SJSA1 (cell line): ENCODE measurements at regions not wholly inside any gene's neighbourhood (a gene's known extent, or its start where the extent isn't known, plus 50 kb on each side); places are given as distances from the start of the nearest gene placed in this dataset.
"Not testable (repeated sequence)": the region's sequence is repeated elsewhere in the genome, so short reads cannot be mapped to it uniquely, and the experiment has no call there.

Experiments
- DNase-seq, 2 experiments: peaks; one replicate each; pipeline ENCODE4 v3.0.0-alpha.2; 2015 to 2020; ENCODE audit warnings: low spot score in 2 of 2, low read depth in 1 of 2
- H3K27ac ChIP-seq: fragments of 250-450 bp; sonication (Bioruptor Pico); 2 replicates; pipeline ENCODE4 v1.5.1; 2020; ENCODE audit warnings: mild to moderate bottlenecking, moderate library complexity
- H3K27me3 ChIP-seq: fragments of 250-450 bp; sonication (Bioruptor Pico); replicated peaks from 2 replicates; pipeline ENCODE4 v1.5.1; 2020; ENCODE audit warnings: mild to moderate bottlenecking, moderate library complexity
- H3K36me3 ChIP-seq: fragments of 250-450 bp; sonication (Bioruptor Pico); 2 replicates; pipeline ENCODE4 v1.5.1; 2020; ENCODE audit warnings: mild to moderate bottlenecking
- H3K4me1 ChIP-seq: fragments of 250-450 bp; sonication (Bioruptor Pico); replicated peaks from 2 replicates; pipeline ENCODE4 v1.6.1; 2021; ENCODE audit warnings: mild to moderate bottlenecking
- H3K4me3 ChIP-seq: fragments of 250-450 bp; sonication (Bioruptor Pico); 2 replicates; pipeline ENCODE4 v1.5.1; 2020; ENCODE audit warnings: mild to moderate bottlenecking
- H3K9me3 ChIP-seq: fragments of 250-450 bp; sonication (Bioruptor Pico); replicated peaks from 2 replicates; pipeline ENCODE4 v1.5.1; 2020; ENCODE audit warnings: mild to moderate bottlenecking

GRCh38 chr16:5188989-5189352 lies 91.4 kb upstream of the EEF2KMT start:
- Histone ChIP-seq H3K27ac (no peak overlapping the region), H3K4me3 (no peak overlapping the region), H3K4me1 (no peaks in the 10 kb centered on the region), H3K9me3 (no peaks in the 10 kb centered on the region), H3K36me3 (no peaks in the 10 kb centered on the region), H3K27me3 (no peaks in the 10 kb centered on the region)
- no peak for DNase-seq

GRCh38 chr16:5188318-5188988 lies 90.9 kb upstream of the EEF2KMT start:
- no peaks in the 10 kb centered on the region for H3K36me3 ChIP-seq

GRCh38 chr16:5187402-5187952 lies 89.9 kb upstream of the EEF2KMT start:
- Histone ChIP-seq H3K4me3 (no peak overlapping the region), H3K27me3 (no peaks in the 10 kb centered on the region), H3K9me3 (no peaks in the 10 kb centered on the region), H3K4me1 (no peaks in the 10 kb centered on the region), H3K27ac (no peak overlapping the region), H3K36me3 (no peaks in the 10 kb centered on the region)
- no peak for DNase-seq

More at GRCh38 chr16:5188318-5188988, 90.9 kb upstream of the EEF2KMT start:
- H3K9me3 ChIP-seq: no peaks in the 10 kb centered on the region
- no peak overlapping the region for H3K4me3 ChIP-seq
- no peaks in the 10 kb centered on the region for H3K27me3 ChIP-seq
- no peaks in the 10 kb centered on the region for H3K4me1 ChIP-seq
- no peak overlapping the region for H3K27ac ChIP-seq
- no peak for DNase-seq

- Histone ChIP-seq H3K27ac (no peak overlapping the region), H3K27me3 (no peaks in the 10 kb centered on the region), H3K36me3 (no peaks in the 10 kb centered on the region), H3K9me3 (no peaks in the 10 kb centered on the region), H3K4me1 (no peaks in the 10 kb centered on the region), H3K4me3 (no peak overlapping the region)
- no peak for DNase-seq
Observed at GRCh38 chr16:5186381-5186903, 88.8 kb upstream of the EEF2KMT start.

GRCh38 chr16:5176505-5176904 lies 78.9 kb upstream of the EEF2KMT start:
- no peaks in the 10 kb centered on the region for H3K27me3 ChIP-seq
- no peaks in the 10 kb centered on the region for H3K9me3 ChIP-seq

GRCh38 chr16:5175266-5175665 lies 77.7 kb upstream of the EEF2KMT start:
- Histone ChIP-seq H3K27me3 (no peaks in the 10 kb centered on the region), H3K9me3 (no peaks in the 10 kb centered on the region), H3K4me3 (no peak overlapping the region), H3K36me3 (no peaks in the 10 kb centered on the region), H3K4me1 (no peaks in the 10 kb centered on the region), H3K27ac (no peak overlapping the region)
- no peak for DNase-seq

More at GRCh38 chr16:5176505-5176904, 78.9 kb upstream of the EEF2KMT start:
- H3K27ac ChIP-seq: no peak overlapping the region
- DNase-seq: no peak
- no peaks in the 10 kb centered on the region for H3K36me3 ChIP-seq
- no peak overlapping the region for H3K4me3 ChIP-seq
- H3K4me1 ChIP-seq: no peaks in the 10 kb centered on the region

- Histone ChIP-seq H3K27ac (no peak overlapping the region), H3K27me3 (no peaks in the 10 kb centered on the region), H3K4me3 (no peak overlapping the region), H3K4me1 (no peaks in the 10 kb centered on the region), H3K36me3 (no peaks in the 10 kb centered on the region), H3K9me3 (no peaks in the 10 kb centered on the region)
- DNase-seq: no peak
Observed at GRCh38 chr16:5166486-5166885, 68.9 kb upstream of the EEF2KMT start.

GRCh38 chr16:5165429-5165828 lies 67.8 kb upstream of the EEF2KMT start:
- DNase-seq, H3K27ac ChIP-seq, H3K4me1 ChIP-seq, H3K4me3 ChIP-seq, H3K27me3 ChIP-seq, H3K9me3 ChIP-seq, H3K36me3 ChIP-seq: not testable (repeated sequence)

- not testable (repeated sequence) for H3K36me3 ChIP-seq, H3K27me3 ChIP-seq, H3K4me3 ChIP-seq, DNase-seq, H3K4me1 ChIP-seq, H3K27ac ChIP-seq, H3K9me3 ChIP-seq
Observed at GRCh38 chr16:5162801-5163200, 65.2 kb upstream of the EEF2KMT start.

GRCh38 chr16:5161888-5162287 lies 64.3 kb upstream of the EEF2KMT start:
- H3K27ac ChIP-seq, H3K27me3 ChIP-seq, H3K4me3 ChIP-seq, H3K4me1 ChIP-seq, DNase-seq, H3K9me3 ChIP-seq, H3K36me3 ChIP-seq: not testable (repeated sequence)

- H3K27me3 ChIP-seq, DNase-seq, H3K9me3 ChIP-seq, H3K4me3 ChIP-seq, H3K4me1 ChIP-seq, H3K27ac ChIP-seq, H3K36me3 ChIP-seq: not testable (repeated sequence)
Observed at GRCh38 chr16:5160010-5160409, 62.4 kb upstream of the EEF2KMT start.

GRCh38 chr16:5159537-5159936 lies 61.9 kb upstream of the EEF2KMT start:
- H3K36me3 ChIP-seq, H3K27me3 ChIP-seq, H3K27ac ChIP-seq, H3K4me3 ChIP-seq, H3K4me1 ChIP-seq, H3K9me3 ChIP-seq, DNase-seq: not testable (repeated sequence)

- Histone ChIP-seq H3K9me3 (no peaks in the 10 kb centered on the region), H3K4me3 (no peak overlapping the region), H3K36me3 (no peaks in the 10 kb centered on the region), H3K27me3 (no peaks in the 10 kb centered on the region), H3K4me1 (no peaks in the 10 kb centered on the region), H3K27ac (no peak overlapping the region)
- DNase-seq: no peak
Observed at GRCh38 chr16:5158494-5158893, 60.9 kb upstream of the EEF2KMT start.

- not testable (repeated sequence) for H3K4me3 ChIP-seq, DNase-seq, H3K4me1 ChIP-seq, H3K27ac ChIP-seq, H3K36me3 ChIP-seq, H3K9me3 ChIP-seq, H3K27me3 ChIP-seq
Observed at GRCh38 chr16:5156486-5156885, 58.9 kb upstream of the EEF2KMT start.

- H3K27ac ChIP-seq, H3K36me3 ChIP-seq, H3K4me1 ChIP-seq, DNase-seq, H3K27me3 ChIP-seq, H3K9me3 ChIP-seq, H3K4me3 ChIP-seq: not testable (repeated sequence)
Observed at GRCh38 chr16:5154006-5154405, 56.4 kb upstream of the EEF2KMT start.
